H9 (cell line): ENCODE measurements at regions not wholly inside any gene's neighbourhood (a gene's known extent, or its start where the extent isn't known, plus 50 kb on each side); places are given as distances from the start of the nearest gene placed in this dataset.

ENCODE experiments used
- DNase-seq: peaks from one replicate; pipeline ENCODE4 v3.0.0-alpha.2; 2017
- H2AFZ ChIP-seq: one replicate; pipeline ENCODE4 v1.6.1; 2013; ENCODE audit warnings: mild to moderate bottlenecking, low read length, control low read depth, moderate library complexity
- H2AK5ac ChIP-seq: 2 replicates; pipeline ENCODE4 v1.6.1; 2013; ENCODE audit warnings: low read length, control low read depth, mixed read lengths; ENCODE audit not compliant: insufficient read length
- H2BK120ac ChIP-seq: one replicate; pipeline ENCODE4 v1.6.1; 2013; ENCODE audit warnings: low read depth, mild to moderate bottlenecking, low read length, control low read depth, inconsistent platforms; ENCODE audit not compliant: poor library complexity, severe bottlenecking
- H2BK12ac ChIP-seq: 2 replicates; pipeline ENCODE4 v1.6.1; 2013; ENCODE audit warnings: low read length, control low read depth, mixed read lengths, low read depth; ENCODE audit not compliant: insufficient read length
- H2BK15ac ChIP-seq: 2 replicates; pipeline ENCODE4 v1.6.1; 2013; ENCODE audit warnings: low read depth, low read length, control low read depth
- H2BK20ac ChIP-seq: one replicate; pipeline ENCODE4 v1.6.1; 2013; ENCODE audit warnings: low read depth, mild to moderate bottlenecking, low read length, control low read depth, inconsistent platforms; ENCODE audit not compliant: poor library complexity, severe bottlenecking
- H2BK5ac ChIP-seq: 2 replicates; pipeline ENCODE4 v1.6.1; 2013; ENCODE audit warnings: low read length, control low read depth, mixed read lengths; ENCODE audit not compliant: insufficient read length
- H3K14ac ChIP-seq: 2 replicates; pipeline ENCODE4 v1.6.1; 2013; ENCODE audit warnings: low read length, control low read depth; ENCODE audit not compliant: insufficient read depth
- H3K18ac ChIP-seq: 2 replicates; pipeline ENCODE4 v1.6.1; 2013; ENCODE audit warnings: low read depth, mild to moderate bottlenecking, mixed read lengths, low read length, control low read depth; ENCODE audit not compliant: insufficient read length
- H3K23ac ChIP-seq: 2 replicates; pipeline ENCODE4 v1.6.1; 2013; ENCODE audit warnings: low read length, control low read depth, mixed read lengths, low read depth; ENCODE audit not compliant: insufficient read length
- H3K23me2 ChIP-seq: 2 replicates; pipeline ENCODE4 v1.6.1; 2013; ENCODE audit warnings: low read depth, mild to moderate bottlenecking, mixed read lengths, low read length, control low read depth; ENCODE audit not compliant: insufficient read length, poor library complexity, severe bottlenecking
- H3K27ac ChIP-seq: 2 replicates; pipeline ENCODE4 v1.5.1; 2013; ENCODE audit warnings: low read length, control low read depth, mixed read lengths, low read depth; ENCODE audit not compliant: insufficient read length
- H3K27me3 ChIP-seq: 2 replicates; pipeline ENCODE4 v1.6.1; 2013; ENCODE audit warnings: low read length, control low read depth, inconsistent platforms; ENCODE audit not compliant: insufficient read depth
- H3K4ac ChIP-seq: 2 replicates; pipeline ENCODE4 v1.6.1; 2013; ENCODE audit warnings: low read depth, mild to moderate bottlenecking, control low read depth, inconsistent platforms, low read length, moderate library complexity
- H3K4me1 ChIP-seq: 2 replicates; pipeline ENCODE4 v1.6.1; 2013; ENCODE audit warnings: low read length, control low read depth, inconsistent platforms; ENCODE audit not compliant: insufficient read depth
- H3K4me2 ChIP-seq: 2 replicates; pipeline ENCODE4 v1.6.1; 2013; ENCODE audit warnings: low read length, control low read depth, mixed read lengths; ENCODE audit not compliant: insufficient read length, insufficient read depth
- H3K56ac ChIP-seq: 2 replicates; pipeline ENCODE4 v1.6.1; 2013; ENCODE audit warnings: low read depth, mild to moderate bottlenecking, mixed read lengths, low read length, control low read depth; ENCODE audit not compliant: insufficient read length
- H3K79me1 ChIP-seq: 2 replicates; pipeline ENCODE4 v1.6.1; 2013; ENCODE audit warnings: low read depth, mild to moderate bottlenecking, moderate library complexity, low read length, control low read depth, inconsistent platforms; ENCODE audit not compliant: insufficient read depth, poor library complexity, severe bottlenecking
- H3K79me2 ChIP-seq: 2 replicates; pipeline ENCODE4 v1.6.1; 2013; ENCODE audit warnings: low read length, control low read depth, inconsistent platforms; ENCODE audit not compliant: insufficient read depth
- H3K9ac ChIP-seq: 2 replicates; pipeline ENCODE4 v1.6.1; 2013; ENCODE audit warnings: low read length, control low read depth, mixed read lengths; ENCODE audit not compliant: insufficient read length; ENCODE audit errors: extremely low read depth
- H3K9me3 ChIP-seq: one replicate; pipeline ENCODE4 v1.6.1; 2013; ENCODE audit warnings: low read depth, low read length, inconsistent platforms; ENCODE audit not compliant: control insufficient read depth
- H3T11ph ChIP-seq: one replicate; pipeline ENCODE4 v1.6.1; 2013; ENCODE audit warnings: mild to moderate bottlenecking, low read length, control low read depth, inconsistent platforms
- H4K20me1 ChIP-seq: one replicate; pipeline ENCODE4 v1.6.1; 2013; ENCODE audit not compliant: control insufficient read depth, insufficient read length, insufficient read depth
- H4K5ac ChIP-seq: 2 replicates; pipeline ENCODE4 v1.6.1; 2013; ENCODE audit warnings: low read depth, mild to moderate bottlenecking, mixed read lengths, low read length, control low read depth; ENCODE audit not compliant: insufficient read length
- H4K8ac ChIP-seq: replicated peaks from 2 replicates; pipeline ENCODE4 v1.6.1; 2013; ENCODE audit warnings: low read length, control low read depth, mixed read lengths, low read depth; ENCODE audit not compliant: insufficient read length
- H4K91ac ChIP-seq: 2 replicates; pipeline ENCODE4 v1.6.1; 2013; ENCODE audit warnings: low read depth, mild to moderate bottlenecking, moderate library complexity, mixed read lengths, low read length, control low read depth; ENCODE audit not compliant: insufficient read length
- H3K27ac Mint-ChIP-seq, 3 experiments: 2 replicates in 2 of 3; 3 replicates in 1 of 3; pipeline ENCODE4 v1.8.0; 2020 to 2021; ENCODE audit warnings: mixed read lengths in 3 of 3, mild to moderate bottlenecking in 1 of 3, moderate library complexity in 1 of 3
- H3K27me3 Mint-ChIP-seq: 2 replicates; pipeline ENCODE4 v1.8.0; 2021; ENCODE audit warnings: low read depth, mild to moderate bottlenecking, moderate library complexity, mixed read lengths
- H3K36me3 Mint-ChIP-seq, 3 experiments: 2 replicates in 2 of 3; 3 replicates in 1 of 3; pipeline ENCODE4 v1.8.0; 2020 to 2021; ENCODE audit warnings: low read depth in 3 of 3, mixed read lengths in 3 of 3; ENCODE audit not compliant: insufficient read depth in 1 of 3
- H3K4me1 Mint-ChIP-seq, 2 experiments: 2 replicates each; pipeline ENCODE4 v1.8.0; 2020; ENCODE audit warnings: mixed read lengths in 2 of 2
- H3K4me3 Mint-ChIP-seq, 2 experiments: 2 replicates in 1 of 2; 3 replicates in 1 of 2; pipeline ENCODE4 v1.8.0; 2020 to 2021; ENCODE audit warnings: mild to moderate bottlenecking in 2 of 2, mixed read lengths in 2 of 2, moderate library complexity in 1 of 2
- H3K9me3 Mint-ChIP-seq, 2 experiments: 2 replicates in 1 of 2; 3 replicates in 1 of 2; pipeline ENCODE4 v1.8.0; 2020; ENCODE audit warnings: mild to moderate bottlenecking in 2 of 2, mixed read lengths in 2 of 2, moderate library complexity in 1 of 2
- CTCF ChIP-seq: fragments of 200-600 bp; sonication (generic); conservative IDR thresholded peaks from 3 replicates; pipeline ENCODE4 v1.8.0; 2021; ENCODE audit warnings: antibody characterized with exemption, mild to moderate bottlenecking
- WGBS: extraction: QIAGEN DNeasy Blood & Tissue Kit; methylation state at CpG from one replicate; pipeline ENCODE4 v1.1.7; 2013; ENCODE audit warnings: missing lambda C conversion rate, low lambda C conversion rate, mixed read lengths; ENCODE audit not compliant: insufficient read length; ENCODE audit errors: extremely low coverage; 5-methylcytosine and 5-hydroxymethylcytosine counted together

- Histone ChIP-seq H2AFZ (no peak overlapping the region), H2AK5ac (no peak overlapping the region), H4K20me1 (no peaks in the 10 kb centered on the region), H3K79me1 (no peaks in the 10 kb centered on the region), H4K5ac (no peak overlapping the region), H3K9me3 (no peaks in the 10 kb centered on the region), H3T11ph (no peak overlapping the region), H2BK15ac (no peak overlapping the region), H3K18ac (no peak overlapping the region), H2BK120ac (no peak overlapping the region), H3K27ac (no peak overlapping the region), H3K4me1 (no peaks in the 10 kb centered on the region), H2BK5ac (no peak overlapping the region), H3K56ac (no peak overlapping the region), H4K8ac (no peak overlapping the region), H3K4me2 (no peak overlapping the region), H2BK20ac (no peak overlapping the region), H3K9ac (no peak overlapping the region), H3K4ac (no peak overlapping the region), H3K27me3 (no peaks in the 10 kb centered on the region), H3K14ac (no peak overlapping the region), H2BK12ac (no peak overlapping the region), H3K79me2 (no peaks in the 10 kb centered on the region), H4K91ac (no peak overlapping the region), H3K23me2 (no peaks in the 10 kb centered on the region), H3K23ac (no peak overlapping the region)
- DNase-seq: no peak
- H3K4me1 Mint-ChIP-seq: no peaks in the 10 kb centered on the region; a peak in 1 of 4 replicates
- WGBS: no CpG with 5 or more reads among the region's 2 CpGs
- TF ChIP-seq CTCF: no peak
- H3K4me3 Mint-ChIP-seq: no peak overlapping the region
- no peak overlapping the region for H3K27ac Mint-ChIP-seq
- H3K27me3 Mint-ChIP-seq: peaks cover 3% of the 10 kb centered on the region
- H3K9me3 Mint-ChIP-seq: no peaks in the 10 kb centered on the region; a peak in 1 of 5 replicates
- H3K36me3 Mint-ChIP-seq: no peaks in the 10 kb centered on the region
Measured at GRCh38 chr3:124478830-124479229, 251.4 kb upstream of the UMPS start.
